ENCODE measurements at regions not wholly inside any gene's neighbourhood (a gene's known extent, or its start where the extent isn't known, plus 50 kb on each side); places are given as distances from the start of the nearest gene placed in this dataset.

GRCh38 chr1:104720741-104721140, 971.0 kb downstream of the AMY1C start:
- TF ChIP-seq POLR2A (IDR thresholded peaks at IDR 0.05) (no peak), POLR2AphosphoS5 (IDR thresholded peaks at IDR 0.05; ENCODE audit: insufficient read depth in 1 of 2, low read depth in 1 of 2) (no peak), CTCF (IDR thresholded peaks at IDR 0.05) (no peak)
- Histone ChIP-seq H3K27me3 (no peaks in the 10 kb centered on the region), H3K4me3 (no peak overlapping the region), H3K4me1 (no peaks in the 10 kb centered on the region), H3K36me3 (no peaks in the 10 kb centered on the region), H3K27ac (no peak overlapping the region), H3K9me3 (no peaks in the 10 kb centered on the region)
- intact Hi-C loops (cut with DNase I) = no loop called here
- no peak for DNase-seq (ENCODE audit: extremely low spot score in 2 of 2)

GRCh38 chr1:104726917-104727316, 977.2 kb downstream of the AMY1C start:
- H3K36me3 ChIP-seq = no peaks in the 10 kb centered on the region
- H3K27me3 ChIP-seq = no peaks in the 10 kb centered on the region
- H3K9me3 ChIP-seq = no peaks in the 10 kb centered on the region
- no peak for TF ChIP-seq CTCF (IDR thresholded peaks at IDR 0.05)
- no peak for TF ChIP-seq POLR2AphosphoS5 (IDR thresholded peaks at IDR 0.05; ENCODE audit: insufficient read depth in 1 of 2, low read depth in 1 of 2)
- TF ChIP-seq POLR2A (IDR thresholded peaks at IDR 0.05) = no peak
- H3K4me1 ChIP-seq = no peaks in the 10 kb centered on the region
- intact Hi-C loops (cut with DNase I) = no loop called here
- H3K27ac ChIP-seq = no peak overlapping the region
- H3K4me3 ChIP-seq = no peak overlapping the region
- no peak for DNase-seq (ENCODE audit: extremely low spot score in 2 of 2)

- no peak for DNase-seq (ENCODE audit: extremely low spot score in 2 of 2)
- no peak for TF ChIP-seq POLR2AphosphoS5 (IDR thresholded peaks at IDR 0.05; ENCODE audit: insufficient read depth in 1 of 2, low read depth in 1 of 2)
- no peak for TF ChIP-seq CTCF (IDR thresholded peaks at IDR 0.05)
- TF ChIP-seq POLR2A (IDR thresholded peaks at IDR 0.05) = no peak
- intact Hi-C loops (cut with DNase I) = no loop called here
- Histone ChIP-seq H3K27ac (no peak overlapping the region), H3K36me3 (no peaks in the 10 kb centered on the region), H3K4me3 (no peak overlapping the region), H3K27me3 (no peaks in the 10 kb centered on the region), H3K9me3 (no peaks in the 10 kb centered on the region), H3K4me1 (no peaks in the 10 kb centered on the region)
Measured at GRCh38 chr1:104733866-104734265, 984.2 kb downstream of the AMY1C start.

- DNase-seq (ENCODE audit: extremely low spot score in 2 of 2) = no peak
- Histone ChIP-seq H3K9me3 (no peaks in the 10 kb centered on the region), H3K36me3 (no peaks in the 10 kb centered on the region), H3K27me3 (no peaks in the 10 kb centered on the region), H3K4me1 (no peaks in the 10 kb centered on the region), H3K27ac (no peak overlapping the region), H3K4me3 (no peak overlapping the region)
- intact Hi-C loops (cut with DNase I) = no loop called here
- TF ChIP-seq CTCF (IDR thresholded peaks at IDR 0.05) (no peak), POLR2AphosphoS5 (IDR thresholded peaks at IDR 0.05; ENCODE audit: insufficient read depth in 1 of 2, low read depth in 1 of 2) (no peak), POLR2A (IDR thresholded peaks at IDR 0.05) (no peak)
Measured at GRCh38 chr1:104745875-104746274, 996.2 kb downstream of the AMY1C start.

- H3K27ac ChIP-seq = no peak overlapping the region
- no peaks in the 10 kb centered on the region for H3K9me3 ChIP-seq
- no peaks in the 10 kb centered on the region for H3K36me3 ChIP-seq
- no peaks in the 10 kb centered on the region for H3K4me1 ChIP-seq
- no peak overlapping the region for H3K4me3 ChIP-seq
- no peaks in the 10 kb centered on the region for H3K27me3 ChIP-seq
- TF ChIP-seq CTCF (IDR thresholded peaks at IDR 0.05) = no peak
- no peak for TF ChIP-seq POLR2A (IDR thresholded peaks at IDR 0.05)
- no peak for DNase-seq (ENCODE audit: extremely low spot score in 2 of 2)
- intact Hi-C loops (cut with DNase I) = no loop called here
Measured at GRCh38 chr1:104746994-104747393, 997.3 kb downstream of the AMY1C start.
